Mucosa of stomach (tissue), 1 donor: ENCODE measurements at regions not wholly inside any gene's neighbourhood (a gene's known extent, or its start where the extent isn't known, plus 50 kb on each side); places are given as distances from the start of the nearest gene placed in this dataset.
"Not testable (repeated sequence)": the region's sequence is repeated elsewhere in the genome, so short reads cannot be mapped to it uniquely, and the experiment has no call there.

ENCODE experiments used
- H3K27me3 ChIP-seq: one replicate; pipeline ENCODE4 v1.7.0; 2013; ENCODE audit warnings: mild to moderate bottlenecking, low read length; ENCODE audit not compliant: control insufficient read depth, insufficient read depth
- H3K36me3 ChIP-seq: one replicate; pipeline ENCODE4 v1.7.0; 2013; ENCODE audit warnings: low read length; ENCODE audit not compliant: control insufficient read depth, insufficient read depth
- H3K4me1 ChIP-seq: one replicate; pipeline ENCODE4 v1.7.0; 2013; ENCODE audit warnings: mild to moderate bottlenecking, low read length; ENCODE audit not compliant: control insufficient read depth, insufficient read depth
- H3K4me3 ChIP-seq: one replicate; pipeline ENCODE4 v1.7.0; 2013; ENCODE audit warnings: low read length
- H3K9ac ChIP-seq: one replicate; pipeline ENCODE4 v1.7.0; 2013; ENCODE audit warnings: mild to moderate bottlenecking, low read length, moderate library complexity
- H3K9me3 ChIP-seq: one replicate; pipeline ENCODE4 v1.7.0; 2013; ENCODE audit warnings: mild to moderate bottlenecking, low read length, moderate library complexity; ENCODE audit not compliant: control insufficient read depth
- donor health status: Pancreatic carcinoma.

GRCh38 chr1:208488432-208488831, 244.2 kb upstream of the PLXNA2 start:
- H3K36me3 ChIP-seq, H3K9ac ChIP-seq, H3K4me1 ChIP-seq, H3K9me3 ChIP-seq, H3K27me3 ChIP-seq, H3K4me3 ChIP-seq: not testable (repeated sequence)

- H3K4me3 ChIP-seq = no peak overlapping the region
- H3K9me3 ChIP-seq = no peaks in the 10 kb centered on the region
- H3K4me1 ChIP-seq = peaks cover 33% of the 10 kb centered on the region
- no peak overlapping the region for H3K9ac ChIP-seq
- no peaks in the 10 kb centered on the region for H3K36me3 ChIP-seq
- H3K27me3 ChIP-seq = no peaks in the 10 kb centered on the region
Measured at GRCh38 chr1:208496467-208497371, 252.5 kb upstream of the PLXNA2 start.

GRCh38 chr1:208497866-208498541, 253.8 kb upstream of the PLXNA2 start:
- no peaks in the 10 kb centered on the region for H3K36me3 ChIP-seq

GRCh38 chr1:208499026-208499425, 254.8 kb upstream of the PLXNA2 start:
- no peak overlapping the region for H3K9ac ChIP-seq
- H3K4me1 ChIP-seq = peaks cover 38% of the 10 kb centered on the region
- no peak overlapping the region for H3K4me3 ChIP-seq
- no peaks in the 10 kb centered on the region for H3K27me3 ChIP-seq
- H3K9me3 ChIP-seq = no peaks in the 10 kb centered on the region
- no peaks in the 10 kb centered on the region for H3K36me3 ChIP-seq

More at GRCh38 chr1:208497866-208498541, 253.8 kb upstream of the PLXNA2 start:
- Histone ChIP-seq H3K9me3 (no peaks in the 10 kb centered on the region), H3K27me3 (no peaks in the 10 kb centered on the region), H3K4me3 (no peak overlapping the region), H3K9ac (no peak overlapping the region), H3K4me1 (peaks cover 38% of the 10 kb centered on the region)

GRCh38 chr1:208499601-208500000, 255.4 kb upstream of the PLXNA2 start:
- no peak overlapping the region for H3K4me3 ChIP-seq
- no peaks in the 10 kb centered on the region for H3K27me3 ChIP-seq
- no peak overlapping the region for H3K9ac ChIP-seq
- H3K9me3 ChIP-seq = no peaks in the 10 kb centered on the region
- H3K36me3 ChIP-seq = no peaks in the 10 kb centered on the region
- H3K4me1 ChIP-seq = peaks cover 38% of the 10 kb centered on the region

- Histone ChIP-seq H3K4me3 (no peak overlapping the region), H3K27me3 (no peaks in the 10 kb centered on the region), H3K36me3 (no peaks in the 10 kb centered on the region), H3K4me1 (peaks cover 38% of the 10 kb centered on the region), H3K9ac (no peak overlapping the region), H3K9me3 (no peaks in the 10 kb centered on the region)
Measured at GRCh38 chr1:208500375-208500774, 256.2 kb upstream of the PLXNA2 start.

GRCh38 chr1:208501542-208501941, 257.4 kb upstream of the PLXNA2 start:
- H3K4me1 ChIP-seq = peaks cover 38% of the 10 kb centered on the region
- H3K9ac ChIP-seq = no peak overlapping the region
- H3K4me3 ChIP-seq = no peak overlapping the region
- no peaks in the 10 kb centered on the region for H3K36me3 ChIP-seq
- no peaks in the 10 kb centered on the region for H3K27me3 ChIP-seq
- no peaks in the 10 kb centered on the region for H3K9me3 ChIP-seq

- Histone ChIP-seq H3K4me1 (peaks cover 26% of the 10 kb centered on the region), H3K27me3 (no peaks in the 10 kb centered on the region), H3K4me3 (no peak overlapping the region), H3K9me3 (no peaks in the 10 kb centered on the region), H3K36me3 (no peaks in the 10 kb centered on the region), H3K9ac (no peak overlapping the region)
Measured at GRCh38 chr1:208503787-208504186, 259.6 kb upstream of the PLXNA2 start.

- Histone ChIP-seq H3K36me3 (no peaks in the 10 kb centered on the region), H3K9ac (no peak overlapping the region), H3K4me1 (peaks cover 8% of the 10 kb centered on the region), H3K9me3 (no peaks in the 10 kb centered on the region), H3K4me3 (no peak overlapping the region), H3K27me3 (no peaks in the 10 kb centered on the region)
Measured at GRCh38 chr1:208506812-208507211, 262.6 kb upstream of the PLXNA2 start.

- no peaks in the 10 kb centered on the region for H3K9me3 ChIP-seq
- no peak overlapping the region for H3K9ac ChIP-seq
- peaks cover 4% of the 10 kb centered on the region for H3K4me1 ChIP-seq
- H3K4me3 ChIP-seq = no peak overlapping the region
- no peaks in the 10 kb centered on the region for H3K36me3 ChIP-seq
- no peaks in the 10 kb centered on the region for H3K27me3 ChIP-seq
Measured at GRCh38 chr1:208509072-208509471, 264.9 kb upstream of the PLXNA2 start.

- Histone ChIP-seq H3K4me1 (peaks cover 4% of the 10 kb centered on the region), H3K9ac (no peak overlapping the region), H3K36me3 (no peaks in the 10 kb centered on the region), H3K4me3 (no peak overlapping the region), H3K27me3 (no peaks in the 10 kb centered on the region), H3K9me3 (no peaks in the 10 kb centered on the region)
Measured at GRCh38 chr1:208510192-208510952, 266.2 kb upstream of the PLXNA2 start.
